GM21529 (cell line): ENCODE measurements at regions not wholly inside any gene's neighbourhood (a gene's known extent, or its start where the extent isn't known, plus 50 kb on each side); places are given as distances from the start of the nearest gene placed in this dataset.

ENCODE experiments used
- ATAC-seq: cut with Tn5 transposase; IDR thresholded peaks from one replicate; pipeline ENCODE4 v1.9.1; 2021; ENCODE audit not compliant: unreplicated experiment

GRCh38 chr13:73194310-73194709 is 135.5 kb downstream of the KLF5 start:
- ATAC-seq = no peak

GRCh38 chr13:73193554-73193953 is 134.7 kb downstream of the KLF5 start:
- ATAC-seq = no peak

GRCh38 chr13:73190477-73190876 is 131.7 kb downstream of the KLF5 start:
- ATAC-seq = no peak

- ATAC-seq = no peak
Measured at GRCh38 chr13:73189776-73190175, 131.0 kb downstream of the KLF5 start.

- ATAC-seq = no peak
Measured at GRCh38 chr13:73189362-73189761, 130.6 kb downstream of the KLF5 start.

- ATAC-seq = no peak
Measured at GRCh38 chr13:73187106-73187505, 128.3 kb downstream of the KLF5 start.

- ATAC-seq = no peak
Measured at GRCh38 chr13:73179650-73180274, 121.0 kb downstream of the KLF5 start.

- ATAC-seq = no peak
Measured at GRCh38 chr13:73177916-73178565, 119.2 kb downstream of the KLF5 start.

GRCh38 chr13:73177017-73177416 is 118.2 kb downstream of the KLF5 start:
- ATAC-seq = no peak

- ATAC-seq = no peak
Measured at GRCh38 chr13:73174521-73175010, 115.8 kb downstream of the KLF5 start.

GRCh38 chr13:73173279-73173811 is 114.5 kb downstream of the KLF5 start:
- ATAC-seq = no peak

GRCh38 chr13:73171926-73172325 is 113.1 kb downstream of the KLF5 start:
- no peak for ATAC-seq

- no peak for ATAC-seq
Measured at GRCh38 chr13:73171271-73171682, 112.5 kb downstream of the KLF5 start.

GRCh38 chr13:73169971-73170370 is 111.2 kb downstream of the KLF5 start:
- ATAC-seq = no peak

- no peak for ATAC-seq
Measured at GRCh38 chr13:73168953-73169401, 110.2 kb downstream of the KLF5 start.

GRCh38 chr13:73168226-73168952 is 109.6 kb downstream of the KLF5 start:
- ATAC-seq = no peak

- no peak for ATAC-seq
Measured at GRCh38 chr13:73167028-73167820, 108.4 kb downstream of the KLF5 start.

- ATAC-seq = no peak
Measured at GRCh38 chr13:73166204-73166603, 107.4 kb downstream of the KLF5 start.

GRCh38 chr13:73162912-73163911 is 104.4 kb downstream of the KLF5 start:
- ATAC-seq = no peak
